Prostate gland (tissue), 2 donors: ENCODE measurements at regions not wholly inside any gene's neighbourhood (a gene's known extent, or its start where the extent isn't known, plus 50 kb on each side); places are given as distances from the start of the nearest gene placed in this dataset.

Experiments
- CTCF ChIP-seq, 4 experiments: fragments of 200-600 bp in 2 of 4; fragments of 450-650 bp in 2 of 4; sonication (generic) in 2 of 4; IDR thresholded peaks; 1 replicate in 3 of 4; 2 replicates in 1 of 4; pipeline ENCODE4 v1.5.1; 2016 to 2019; ENCODE audit warnings: antibody characterized with exemption in 4 of 4, mild to moderate bottlenecking in 2 of 4, moderate library complexity in 2 of 4
- POLR2AphosphoS5 ChIP-seq: sonication (generic); formaldehyde crosslinking; IDR thresholded peaks from one replicate; pipeline ENCODE4 v1.6.1; 2017; ENCODE audit warnings: antibody characterized with exemption

- no peak for TF ChIP-seq CTCF (IDR thresholded peaks at IDR 0.05)
- TF ChIP-seq POLR2AphosphoS5 = no peak
These were observed 77.4 kb upstream of the PRR20G start for GRCh38 chr3:127365163-127365798.
